Spleen (tissue), 7 donors: ENCODE measurements at regions not wholly inside any gene's neighbourhood (a gene's known extent, or its start where the extent isn't known, plus 50 kb on each side); places are given as distances from the start of the nearest gene placed in this dataset.

ENCODE experiments used
- POLR2A ChIP-seq, 3 donors: fragments of 450-650 bp; IDR thresholded peaks; one replicate each; pipeline ENCODE4 v1.5.1; 2017; ENCODE audit warnings: antibody characterized with exemption in 3 of 3, mild to moderate bottlenecking in 1 of 3
- TF ChIP-seq, protein P1 (sequence below), 11 experiments: fragments of 200-600 bp in 7 of 11; fragments of 450-650 bp in 4 of 11; sonication (generic) in 4 of 11; IDR thresholded peaks in 8 of 11; conservative IDR thresholded peaks in 3 of 11; 1 replicate in 7 of 11; 2 replicates in 4 of 11; pipeline versions ENCODE4 v1.4.0 to v1.8.0; 2016 to 2021; ENCODE audit warnings: antibody characterized with exemption in 11 of 11, inconsistent platforms in 4 of 11, mild to moderate bottlenecking in 1 of 11
- donor health status: DM: no; HTN: no; CAD: no; lungs with moderate emphysema.
- donor health status: DM: no; HTN: no; CAD: no.
- donor health status: DM: no; HTN: no; CAD: no.

GRCh38 chr5:152488869-152489268, 83.8 kb upstream of the NMUR2 start:
- TF ChIP-seq, protein P1, sequence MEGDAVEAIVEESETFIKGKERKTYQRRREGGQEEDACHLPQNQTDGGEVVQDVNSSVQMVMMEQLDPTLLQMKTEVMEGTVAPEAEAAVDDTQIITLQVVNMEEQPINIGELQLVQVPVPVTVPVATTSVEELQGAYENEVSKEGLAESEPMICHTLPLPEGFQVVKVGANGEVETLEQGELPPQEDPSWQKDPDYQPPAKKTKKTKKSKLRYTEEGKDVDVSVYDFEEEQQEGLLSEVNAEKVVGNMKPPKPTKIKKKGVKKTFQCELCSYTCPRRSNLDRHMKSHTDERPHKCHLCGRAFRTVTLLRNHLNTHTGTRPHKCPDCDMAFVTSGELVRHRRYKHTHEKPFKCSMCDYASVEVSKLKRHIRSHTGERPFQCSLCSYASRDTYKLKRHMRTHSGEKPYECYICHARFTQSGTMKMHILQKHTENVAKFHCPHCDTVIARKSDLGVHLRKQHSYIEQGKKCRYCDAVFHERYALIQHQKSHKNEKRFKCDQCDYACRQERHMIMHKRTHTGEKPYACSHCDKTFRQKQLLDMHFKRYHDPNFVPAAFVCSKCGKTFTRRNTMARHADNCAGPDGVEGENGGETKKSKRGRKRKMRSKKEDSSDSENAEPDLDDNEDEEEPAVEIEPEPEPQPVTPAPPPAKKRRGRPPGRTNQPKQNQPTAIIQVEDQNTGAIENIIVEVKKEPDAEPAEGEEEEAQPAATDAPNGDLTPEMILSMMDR (IDR thresholded peaks at IDR 0.05 in 8 of 11, conservative IDR thresholded peaks at IDR 0.05 in 3 of 11) = no peak
- TF ChIP-seq POLR2A (IDR thresholded peaks at IDR 0.05) = no peak
